ENCODE measurements at regions not wholly inside any gene's neighbourhood (a gene's known extent, or its start where the extent isn't known, plus 50 kb on each side); places are given as distances from the start of the nearest gene placed in this dataset.

DNA sequence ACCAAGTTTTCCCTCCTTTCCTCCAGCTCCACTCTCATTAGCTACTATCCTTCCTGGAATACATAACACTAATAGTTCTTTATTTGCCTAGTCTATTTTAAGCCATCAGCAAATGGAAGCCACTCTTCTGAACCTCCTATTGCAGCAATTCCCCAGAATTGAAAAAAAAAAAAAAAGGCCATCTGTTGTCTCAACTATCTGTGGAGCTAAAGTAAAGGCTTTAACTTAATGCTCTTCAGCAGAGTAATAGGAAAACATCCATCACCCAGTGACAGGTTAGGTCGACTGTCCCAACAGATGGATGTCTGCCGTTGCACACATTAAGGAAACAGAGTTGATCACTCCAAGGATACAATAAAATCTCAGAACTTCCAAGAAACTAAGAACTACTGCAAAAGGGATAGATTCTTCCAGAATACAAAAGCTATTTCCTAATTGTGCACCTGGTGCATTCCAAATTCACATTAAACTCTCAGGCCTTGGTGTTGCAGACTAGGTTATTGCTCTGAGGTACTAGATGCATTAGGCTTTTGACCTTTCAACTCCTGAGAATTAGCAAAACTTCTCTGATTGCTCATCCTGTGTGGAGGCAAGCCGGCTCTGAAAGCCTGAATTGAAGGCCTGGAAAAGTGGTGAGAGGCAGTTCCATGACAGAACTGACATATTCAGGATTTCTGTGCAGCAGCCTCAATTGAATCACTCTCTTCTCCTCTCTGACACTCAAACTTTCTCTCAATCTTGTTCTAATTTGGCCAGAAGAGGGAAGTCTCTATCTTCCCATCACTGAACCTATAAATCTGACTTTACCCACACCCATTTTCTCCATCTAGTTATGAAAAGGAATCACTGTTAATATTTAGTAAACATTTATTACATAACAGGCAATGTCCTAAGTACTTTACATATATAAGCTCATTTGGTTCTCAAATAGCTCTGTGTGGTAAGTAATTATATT lies 238.4 kb upstream of the HMGA2 start:
- H3K27ac ChIP-seq, result no peak overlapping the region

GRCh38 chr12:65586796-65587195 lies 237.5 kb upstream of the HMGA2 start:
- TF ChIP-seq CTCF (IDR thresholded peaks at IDR 0.05) (no peak), ZFX (IDR thresholded peaks at IDR 0.05; ENCODE audit: borderline replicate concordance) (no peak)
- no peak overlapping the region for H3K27ac ChIP-seq

More for the DNA sequence above, 238.4 kb upstream of the HMGA2 start:
- TF ChIP-seq ZFX (IDR thresholded peaks at IDR 0.05; ENCODE audit: borderline replicate concordance) (no peak), CTCF (IDR thresholded peaks at IDR 0.05) (no peak)

DNA sequence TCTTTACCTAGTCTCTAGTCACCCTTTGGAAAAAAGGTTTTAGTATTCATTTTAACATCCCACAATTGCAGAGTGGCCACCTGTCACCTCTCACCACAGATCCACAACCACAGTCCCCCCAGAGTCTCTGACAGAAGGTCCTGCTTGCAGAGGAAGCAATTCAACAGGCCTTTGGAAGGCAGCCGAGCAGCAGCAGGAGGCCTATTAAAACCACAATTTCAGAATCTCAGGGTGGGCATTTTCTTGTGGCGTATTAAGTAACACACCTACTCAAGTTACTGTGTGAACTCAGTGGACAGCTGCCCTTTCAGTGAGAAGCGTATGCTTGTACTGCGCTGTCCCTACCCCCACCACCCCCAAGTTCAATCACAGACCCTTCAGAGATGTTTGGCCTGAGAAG lies 234.0 kb upstream of the HMGA2 start:
- no peak overlapping the region for H3K27ac ChIP-seq
- TF ChIP-seq ZFX (IDR thresholded peaks at IDR 0.05; ENCODE audit: borderline replicate concordance) (no peak), CTCF (IDR thresholded peaks at IDR 0.05) (no peak)

DNA sequence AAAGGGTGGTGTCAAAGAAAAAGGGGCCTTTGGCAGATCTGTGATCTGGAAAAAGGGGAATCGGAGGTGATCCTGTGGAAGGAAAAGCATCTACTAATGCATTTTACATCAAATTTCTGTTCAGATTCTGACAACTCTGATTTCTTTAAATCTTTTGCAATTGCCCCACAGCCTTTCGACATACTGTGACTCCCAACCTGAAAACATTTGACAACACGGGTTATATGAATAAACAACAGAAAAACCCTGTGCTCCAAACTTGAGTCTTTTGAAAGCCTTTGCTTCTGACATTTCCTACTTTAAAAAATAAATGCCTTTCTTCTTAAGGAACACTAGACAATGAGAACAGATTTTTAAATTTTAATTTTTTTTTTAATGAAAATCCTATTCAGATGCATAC lies 231.9 kb upstream of the HMGA2 start:
- no peak for TF ChIP-seq CTCF (IDR thresholded peaks at IDR 0.05)
- TF ChIP-seq ZFX (IDR thresholded peaks at IDR 0.05; ENCODE audit: borderline replicate concordance), result no peak
- no peak overlapping the region for H3K27ac ChIP-seq

DNA sequence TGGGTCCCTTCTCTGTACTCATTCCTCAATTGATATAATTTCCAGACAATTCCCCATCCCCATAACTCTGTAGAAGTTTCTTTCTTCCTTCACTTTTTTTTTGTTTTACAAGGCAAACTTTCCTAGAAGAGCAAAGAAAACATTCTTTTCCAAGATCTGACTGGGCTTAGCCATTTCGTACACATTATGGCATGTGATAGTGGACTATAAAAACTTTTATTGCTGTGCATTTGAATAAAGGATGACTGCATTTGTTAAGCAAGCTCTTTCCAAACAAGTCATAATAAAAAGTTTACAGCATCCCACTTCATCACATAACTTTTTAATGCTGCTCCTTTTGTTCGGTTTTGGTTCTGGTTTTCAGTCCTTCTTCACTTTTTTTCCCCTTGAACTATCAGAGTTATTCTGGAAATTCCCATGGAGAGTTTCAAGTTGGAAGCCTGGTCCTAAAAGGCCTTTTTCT lies 231.0 kb upstream of the HMGA2 start:
- TF ChIP-seq CTCF (IDR thresholded peaks at IDR 0.05), result no peak
- TF ChIP-seq ZFX (IDR thresholded peaks at IDR 0.05; ENCODE audit: borderline replicate concordance), result no peak
- H3K27ac ChIP-seq, result no peak overlapping the region

- H3K27ac ChIP-seq, result no peak overlapping the region
- no peak for TF ChIP-seq CTCF (IDR thresholded peaks at IDR 0.05)
- no peak for TF ChIP-seq ZFX (IDR thresholded peaks at IDR 0.05; ENCODE audit: borderline replicate concordance)
Observed at GRCh38 chr12:65594409-65594808, 229.9 kb upstream of the HMGA2 start.

- H3K27ac ChIP-seq, result no peak overlapping the region
Observed at GRCh38 chr12:65595016-65595560, 229.2 kb upstream of the HMGA2 start.

More at GRCh38 chr12:65595016-65595560, 229.2 kb upstream of the HMGA2 start:
- TF ChIP-seq ZFX (IDR thresholded peaks at IDR 0.05; ENCODE audit: borderline replicate concordance) (no peak), CTCF (IDR thresholded peaks at IDR 0.05) (no peak)

Data from 22Rv1 (cell line).